ENCODE measurements at regions not wholly inside any gene's neighbourhood (a gene's known extent, or its start where the extent isn't known, plus 50 kb on each side); places are given as distances from the start of the nearest gene placed in this dataset.
"Not testable (repeated sequence)": the region's sequence is repeated elsewhere in the genome, so short reads cannot be mapped to it uniquely, and the experiment has no call there.

DNA sequence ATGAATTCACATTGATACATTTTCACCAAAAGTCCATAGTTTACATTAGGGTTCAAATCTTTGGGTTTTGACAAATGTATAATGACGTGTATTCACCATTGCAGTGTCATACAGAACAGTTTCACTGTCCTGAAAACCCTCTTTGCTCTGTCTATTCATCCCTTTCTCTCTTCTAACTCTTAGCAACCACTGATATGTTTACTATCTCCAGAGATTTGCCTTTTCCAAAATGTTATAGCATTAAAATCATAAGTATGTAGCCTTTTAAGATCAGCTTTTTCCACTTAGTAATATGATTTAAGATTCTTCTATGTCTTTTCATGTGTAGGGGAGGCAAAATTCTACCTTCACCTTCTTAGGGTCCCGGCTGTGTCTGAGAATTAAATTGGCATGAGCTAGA lies 203.8 kb downstream of the TPRG1 start:
- Histone ChIP-seq H3K36me3 (no peaks in the 10 kb centered on the region), H3K4me3 (no peak overlapping the region), H3K27ac (no peak overlapping the region), H3K27me3 (no peaks in the 10 kb centered on the region), H3K4me1 (no peaks in the 10 kb centered on the region), H3K9me3 (no peaks in the 10 kb centered on the region)
- intact Hi-C loops (cut with DNase I; ENCODE audit: low total_unique reads): no loop called here
- no peak for DNase-seq
- no peak for TF ChIP-seq POLR2A (IDR thresholded peaks at IDR 0.05)
- TF ChIP-seq, protein P1, sequence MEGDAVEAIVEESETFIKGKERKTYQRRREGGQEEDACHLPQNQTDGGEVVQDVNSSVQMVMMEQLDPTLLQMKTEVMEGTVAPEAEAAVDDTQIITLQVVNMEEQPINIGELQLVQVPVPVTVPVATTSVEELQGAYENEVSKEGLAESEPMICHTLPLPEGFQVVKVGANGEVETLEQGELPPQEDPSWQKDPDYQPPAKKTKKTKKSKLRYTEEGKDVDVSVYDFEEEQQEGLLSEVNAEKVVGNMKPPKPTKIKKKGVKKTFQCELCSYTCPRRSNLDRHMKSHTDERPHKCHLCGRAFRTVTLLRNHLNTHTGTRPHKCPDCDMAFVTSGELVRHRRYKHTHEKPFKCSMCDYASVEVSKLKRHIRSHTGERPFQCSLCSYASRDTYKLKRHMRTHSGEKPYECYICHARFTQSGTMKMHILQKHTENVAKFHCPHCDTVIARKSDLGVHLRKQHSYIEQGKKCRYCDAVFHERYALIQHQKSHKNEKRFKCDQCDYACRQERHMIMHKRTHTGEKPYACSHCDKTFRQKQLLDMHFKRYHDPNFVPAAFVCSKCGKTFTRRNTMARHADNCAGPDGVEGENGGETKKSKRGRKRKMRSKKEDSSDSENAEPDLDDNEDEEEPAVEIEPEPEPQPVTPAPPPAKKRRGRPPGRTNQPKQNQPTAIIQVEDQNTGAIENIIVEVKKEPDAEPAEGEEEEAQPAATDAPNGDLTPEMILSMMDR (IDR thresholded peaks at IDR 0.05): no peak

DNA sequence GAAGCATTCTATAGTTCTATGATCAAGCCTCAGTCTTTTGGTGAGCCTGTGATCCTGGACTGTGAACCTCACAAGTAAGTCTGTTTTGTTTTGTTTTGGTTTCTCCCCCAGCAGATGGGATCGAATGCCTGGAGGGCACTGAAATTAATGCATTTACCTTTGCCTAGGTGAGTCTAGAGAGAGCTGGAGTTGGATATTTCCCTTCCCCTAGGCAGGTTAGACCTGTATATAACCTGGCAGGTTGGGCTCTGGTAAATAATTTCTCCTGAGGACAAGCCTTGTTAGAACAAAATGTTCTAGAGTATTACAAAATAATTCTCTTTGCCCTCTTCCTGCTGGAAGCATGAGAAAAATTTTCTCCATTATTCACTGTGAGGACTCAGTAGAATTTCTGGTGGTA lies 211.9 kb downstream of the TPRG1 start:
- DNase-seq: no peak
- Histone ChIP-seq H3K9me3 (no peaks in the 10 kb centered on the region), H3K27ac (no peak overlapping the region), H3K27me3 (no peaks in the 10 kb centered on the region), H3K4me1 (no peaks in the 10 kb centered on the region), H3K4me3 (no peak overlapping the region), H3K36me3 (no peaks in the 10 kb centered on the region)
- TF ChIP-seq, protein P1 (IDR thresholded peaks at IDR 0.05): no peak
- no peak for TF ChIP-seq POLR2A (IDR thresholded peaks at IDR 0.05)
- intact Hi-C loops (cut with DNase I; ENCODE audit: low total_unique reads): no loop called here

DNA sequence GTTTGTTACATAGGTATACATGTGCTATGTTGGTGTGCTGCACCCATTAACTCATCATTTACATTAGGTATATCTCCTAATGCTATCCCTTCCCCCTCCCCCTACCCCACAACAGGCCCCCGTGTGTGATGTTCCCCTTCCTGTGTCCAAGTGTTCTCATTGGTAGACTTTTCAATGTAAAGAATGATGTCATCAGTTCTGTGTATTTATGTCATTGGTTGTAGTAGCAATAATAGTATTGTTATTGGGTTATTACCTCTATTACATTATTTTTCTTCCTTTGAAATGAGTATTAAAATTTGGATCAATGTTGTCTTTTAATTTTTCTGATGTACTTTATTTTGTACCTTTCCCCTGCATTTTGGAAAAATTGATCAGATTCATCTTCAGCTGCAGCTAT lies 214.1 kb downstream of the TPRG1 start:
- H3K27me3 ChIP-seq; H3K27ac ChIP-seq; H3K4me1 ChIP-seq; H3K9me3 ChIP-seq; H3K4me3 ChIP-seq; DNase-seq; H3K36me3 ChIP-seq; intact Hi-C loops (cut with DNase I; ENCODE audit: low total_unique reads): not testable (repeated sequence)

DNA sequence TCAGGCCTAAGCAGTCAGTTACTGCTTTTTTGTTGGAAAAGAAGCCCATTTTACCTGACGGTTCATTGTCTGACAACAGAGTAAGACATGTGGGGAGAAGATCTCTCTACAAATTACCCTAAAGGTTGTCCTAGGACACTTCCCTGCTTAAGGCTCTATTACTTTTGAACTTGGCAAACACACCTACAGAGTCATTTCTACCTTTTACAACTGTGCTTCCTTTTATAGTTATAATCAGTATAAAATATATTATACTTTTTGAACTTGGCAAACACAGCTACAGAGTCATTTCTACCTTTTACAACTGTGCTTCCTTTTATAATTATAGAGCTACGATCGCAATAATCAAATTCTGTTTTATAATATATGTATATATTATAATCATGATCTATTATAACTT lies 215.0 kb downstream of the TPRG1 start:
- no peaks in the 10 kb centered on the region for H3K27me3 ChIP-seq
- DNase-seq: no peak
- no peaks in the 10 kb centered on the region for H3K4me1 ChIP-seq
- H3K9me3 ChIP-seq: no peaks in the 10 kb centered on the region
- no peak overlapping the region for H3K27ac ChIP-seq
- TF ChIP-seq, protein P1 (IDR thresholded peaks at IDR 0.05): no peak
- no peak for TF ChIP-seq POLR2A (IDR thresholded peaks at IDR 0.05)
- intact Hi-C loops (cut with DNase I; ENCODE audit: low total_unique reads): no loop called here
- no peak overlapping the region for H3K4me3 ChIP-seq
- no peaks in the 10 kb centered on the region for H3K36me3 ChIP-seq

DNA sequence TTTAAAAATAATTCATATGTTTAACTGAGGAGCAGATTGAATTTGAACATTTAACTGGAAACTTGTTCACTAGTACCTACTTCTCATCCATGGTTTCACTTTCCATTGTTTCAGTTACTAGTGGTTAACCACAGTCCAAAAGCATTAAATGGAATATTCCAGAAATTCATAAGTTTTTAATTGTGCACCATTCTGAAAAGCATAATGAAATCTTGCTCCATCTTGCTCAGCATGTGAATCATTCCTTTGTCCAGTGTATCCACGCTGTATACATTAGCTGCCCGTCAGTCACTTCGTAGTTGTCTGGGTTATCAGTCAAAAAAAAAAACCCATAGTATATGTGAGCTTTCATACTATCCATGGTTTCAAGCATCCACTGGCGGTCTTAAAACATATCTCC lies 217.6 kb downstream of the TPRG1 start:
- intact Hi-C loops (cut with DNase I; ENCODE audit: low total_unique reads): no loop called here
- TF ChIP-seq POLR2A (IDR thresholded peaks at IDR 0.05): no peak
- TF ChIP-seq, protein P1 (IDR thresholded peaks at IDR 0.05): no peak
- H3K27me3 ChIP-seq: no peaks in the 10 kb centered on the region
- no peaks in the 10 kb centered on the region for H3K4me1 ChIP-seq
- H3K27ac ChIP-seq: no peak overlapping the region
- H3K36me3 ChIP-seq: no peaks in the 10 kb centered on the region
- H3K4me3 ChIP-seq: no peak overlapping the region
- DNase-seq: no peak
- H3K9me3 ChIP-seq: no peaks in the 10 kb centered on the region

DNA sequence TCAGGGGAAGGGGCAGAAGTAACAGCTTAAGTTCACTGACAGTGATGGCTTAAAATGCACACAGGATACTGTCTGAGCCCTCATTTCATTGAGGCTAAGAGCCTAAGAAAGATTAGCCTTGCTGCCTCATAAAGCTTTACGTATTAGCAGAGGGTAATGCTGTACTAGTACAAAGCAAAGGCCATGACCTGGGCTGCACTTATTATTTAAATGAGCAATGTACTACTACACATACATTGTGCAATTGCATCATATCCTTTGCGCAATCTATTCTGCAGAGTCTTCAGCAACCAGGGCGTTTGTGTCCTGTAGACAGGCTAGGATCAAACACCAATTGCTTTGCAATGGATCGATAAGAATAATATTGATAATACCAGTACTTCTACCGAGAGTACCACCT lies 221.8 kb downstream of the TPRG1 start:
- TF ChIP-seq, protein P1 (IDR thresholded peaks at IDR 0.05): no peak
- TF ChIP-seq POLR2A (IDR thresholded peaks at IDR 0.05): no peak
- Histone ChIP-seq H3K27ac (no peak overlapping the region), H3K9me3 (no peaks in the 10 kb centered on the region), H3K4me1 (no peaks in the 10 kb centered on the region), H3K36me3 (no peaks in the 10 kb centered on the region), H3K4me3 (no peak overlapping the region), H3K27me3 (no peaks in the 10 kb centered on the region)
- intact Hi-C loops (cut with DNase I; ENCODE audit: low total_unique reads): no loop called here
- no peak for DNase-seq
